HCT116 (cell line): ENCODE measurements at regions not wholly inside any gene's neighbourhood (a gene's known extent, or its start where the extent isn't known, plus 50 kb on each side); places are given as distances from the start of the nearest gene placed in this dataset.

Experiments
- ATAC-seq: fragments of 200-7000 bp; cut with Tn5 transposase; 2 replicates; pipeline ENCODE4 v1.9.1; 2020; ENCODE audit warnings: mild to moderate bottlenecking, moderate library complexity
- BruUV-seq: library from RNA; stranded (reverse); fragments of 400-500 nt; replicated peaks from 2 replicates; lab custom pipeline; 2021; lab: Mats Ljungman, UMichigan
- CTCF ChIA-PET: fragments of 300-600 bp; sonication (Branson Sonifier 250); formaldehyde crosslinking; loops from one replicate; lab custom pipeline; 2021; ENCODE audit warnings: antibody characterized with exemption; lab: Charles Lee
- POLR2A ChIA-PET: fragments of 300-600, 350-600 bp; sonication (Branson Sonifier 250); formaldehyde crosslinking; loops from one replicate; lab custom pipeline; 2021; ENCODE audit warnings: antibody characterized with exemption; lab: Charles Lee
- RAD21 ChIA-PET, 2 experiments: fragments of 300-600 bp; sonication (Branson Sonifier 250); formaldehyde crosslinking; loops; one replicate each; lab custom pipeline; 2023; ENCODE audit warnings: low total read pairs in 2 of 2; ENCODE audit not compliant: uncharacterized antibody in 2 of 2, unreplicated experiment in 2 of 2, low non-redundant PET in 1 of 2; lab: Charles Lee
- DNase-seq: peaks from one replicate; pipeline ENCODE4 v3.0.0-alpha.2; 2010; ENCODE audit warnings: low read depth, low spot score
- H2AFZ ChIP-seq: fragments of 200-600 bp; shearing (Covaris generic), sonication (generic); 2 replicates; pipeline ENCODE4 v1.6.1; 2017; ENCODE audit warnings: low read depth, mixed run types, mixed read lengths, antibody characterized with exemption, low read length; ENCODE audit not compliant: poor library complexity, severe bottlenecking
- H3K27ac ChIP-seq: 2 replicates; pipeline ENCODE4 v1.5.1; 2012; ENCODE audit warnings: low read depth, low read length
- H3K27me3 ChIP-seq: fragments of 200-600 bp; sonication (generic); 2 replicates; pipeline ENCODE4 v1.6.1; 2016; ENCODE audit warnings: mixed run types, low read length, mixed read lengths; ENCODE audit not compliant: insufficient read depth
- H3K36me3 ChIP-seq, 2 experiments: fragments of 200-500 bp in 1 of 2; fragments of 200-600 bp in 1 of 2; sonication (Bioruptor generic) in 1 of 2; sonication (generic) in 1 of 2; 2 replicates each; pipeline versions ENCODE4 v1.5.1 to v1.6.1; 2014 to 2016; ENCODE audit warnings: low read length in 2 of 2, inconsistent platforms in 1 of 2, mixed read lengths in 1 of 2, mixed run types in 1 of 2; ENCODE audit not compliant: insufficient read depth in 2 of 2, control insufficient read depth in 1 of 2
- H3K4me1 ChIP-seq, 2 experiments: fragments of 200-600 bp in 1 of 2; sonication (generic) in 1 of 2; 2 replicates each; pipeline versions ENCODE4 v1.5.1 to v1.6.1; 2012 to 2017; ENCODE audit warnings: low read length in 2 of 2, inconsistent platforms in 1 of 2, mild to moderate bottlenecking in 1 of 2, mixed read lengths in 1 of 2, mixed run types in 1 of 2, moderate library complexity in 1 of 2; ENCODE audit not compliant: insufficient read depth in 2 of 2, control insufficient read depth in 1 of 2
- H3K4me2 ChIP-seq: fragments of 200-600 bp; sonication (generic); 2 replicates; pipeline ENCODE4 v1.6.1; 2017; ENCODE audit warnings: mixed run types, low read length, mixed read lengths
- H3K4me3 ChIP-seq, 2 experiments: fragments of 200-600 bp in 1 of 2; sonication (generic) in 1 of 2; replicated peaks in 1 of 2; 2 replicates each; pipeline ENCODE4 v1.5.1; 2011 to 2016; ENCODE audit warnings: low read length in 2 of 2, control low read depth in 1 of 2, low read depth in 1 of 2, mild to moderate bottlenecking in 1 of 2, mixed read lengths in 1 of 2, mixed run types in 1 of 2
- H3K79me2 ChIP-seq: fragments of 200-600 bp; sonication (generic); 2 replicates; pipeline ENCODE4 v1.6.1; 2017; ENCODE audit warnings: mild to moderate bottlenecking, mixed run types, low read length, moderate library complexity, mixed read lengths; ENCODE audit not compliant: insufficient read depth
- H3K9ac ChIP-seq: fragments of 200-600 bp; sonication (generic); 2 replicates; pipeline ENCODE4 v1.6.1; 2016; ENCODE audit warnings: low read length, mixed read lengths
- H3K9me2 ChIP-seq: fragments of 200-600 bp; sonication (generic), shearing (Covaris generic); 2 replicates; pipeline ENCODE4 v1.6.1; 2017; ENCODE audit warnings: mixed run types, mild to moderate bottlenecking, moderate library complexity; ENCODE audit not compliant: insufficient read depth
- H3K9me3 ChIP-seq, 2 experiments: fragments of 200-500 bp in 1 of 2; fragments of 200-600 bp in 1 of 2; sonication (Bioruptor generic) in 1 of 2; sonication (generic) in 1 of 2; 2 replicates each; pipeline ENCODE4 v1.6.1; 2014 to 2017; ENCODE audit warnings: low read length in 2 of 2, mixed read lengths in 2 of 2, inconsistent platforms in 1 of 2, low read depth in 1 of 2, mild to moderate bottlenecking in 1 of 2, mixed run types in 1 of 2, moderate library complexity in 1 of 2; ENCODE audit not compliant: control insufficient read depth in 1 of 2, insufficient read depth in 1 of 2
- H4K20me1 ChIP-seq: fragments of 200-600 bp; sonication (generic), shearing (Covaris generic); 2 replicates; pipeline ENCODE4 v1.6.1; 2017; ENCODE audit warnings: mixed run types, mild to moderate bottlenecking, moderate library complexity; ENCODE audit not compliant: insufficient read depth
- ATF3 ChIP-seq: IDR thresholded peaks from 2 replicates; pipeline ENCODE4 v1.6.1; 2012
- CBX3 ChIP-seq: IDR thresholded peaks from 2 replicates; pipeline ENCODE4 v1.6.1; 2012; ENCODE audit warnings: low read depth
- CEBPB ChIP-seq: IDR thresholded peaks from 2 replicates; pipeline ENCODE4 v1.6.1; 2012; ENCODE audit warnings: low read depth
- CTCF ChIP-seq, 3 experiments: fragments of 200-600 bp in 1 of 3; sonication (generic) in 1 of 3; IDR thresholded peaks in 2 of 3; conservative IDR thresholded peaks in 1 of 3; 2 replicates each; pipeline ENCODE4 v1.5.1; 2012 to 2017; ENCODE audit warnings: low read depth in 2 of 3, low read length in 2 of 3, antibody characterized with exemption in 1 of 3, borderline replicate concordance in 1 of 3, control low read depth in 1 of 3, mild to moderate bottlenecking in 1 of 3, mixed read lengths in 1 of 3, mixed run types in 1 of 3, moderate library complexity in 1 of 3; ENCODE audit not compliant: insufficient read depth in 1 of 3
- EGR1 ChIP-seq: IDR thresholded peaks from 2 replicates; pipeline ENCODE4 v1.6.1; 2012; ENCODE audit warnings: low read depth
- EZH2 ChIP-seq: fragments of 200-600 bp; sonication (generic); IDR thresholded peaks from 2 replicates; pipeline ENCODE4 v1.6.1; 2017; ENCODE audit warnings: antibody characterized with exemption, mixed run types
- EZH2phosphoT487 ChIP-seq: fragments of 200-600 bp; IDR thresholded peaks from 2 replicates; pipeline ENCODE4 v1.6.1; 2018; ENCODE audit warnings: antibody characterized with exemption, borderline replicate concordance
- JUND ChIP-seq: IDR thresholded peaks from 2 replicates; pipeline ENCODE4 v1.6.1; 2012
- MAX ChIP-seq: IDR thresholded peaks from 2 replicates; pipeline ENCODE4 v1.6.1; 2012
- POLR2A ChIP-seq: IDR thresholded peaks from 2 replicates; pipeline ENCODE4 v1.7.0; 2011; ENCODE audit warnings: borderline replicate concordance; ENCODE audit not compliant: insufficient read depth, insufficient read length; ENCODE audit errors: extremely low read depth
- POLR2AphosphoS5 ChIP-seq: IDR thresholded peaks from 2 replicates; pipeline ENCODE4 v1.6.1; 2011; ENCODE audit warnings: mild to moderate bottlenecking, low read depth, low read length, moderate library complexity
- RAD21 ChIP-seq: IDR thresholded peaks from 2 replicates; pipeline ENCODE4 v1.6.1; 2012; ENCODE audit warnings: low read depth, mild to moderate bottlenecking
- REST ChIP-seq: IDR thresholded peaks from 2 replicates; pipeline ENCODE4 v1.6.1; 2012; ENCODE audit warnings: low read depth
- SIN3A ChIP-seq: IDR thresholded peaks from 2 replicates; pipeline ENCODE4 v1.6.1; 2012; ENCODE audit warnings: low read depth
- SP1 ChIP-seq: IDR thresholded peaks from 2 replicates; pipeline ENCODE4 v1.6.1; 2012; ENCODE audit warnings: low read depth
- YY1 ChIP-seq: IDR thresholded peaks from 2 replicates; pipeline ENCODE4 v1.6.1; 2011; ENCODE audit warnings: low read length, low read depth, moderate library complexity, mild to moderate bottlenecking; ENCODE audit not compliant: insufficient replicate concordance; ENCODE audit errors: extremely low read depth
- ZBTB33 ChIP-seq: IDR thresholded peaks from 2 replicates; pipeline ENCODE4 v1.6.1; 2011; ENCODE audit warnings: mild to moderate bottlenecking, low read length, moderate library complexity; ENCODE audit not compliant: insufficient replicate concordance; ENCODE audit errors: extremely low read depth
- ZFX ChIP-seq: fragments of 450-650 bp; IDR thresholded peaks from 2 replicates; pipeline ENCODE4 v1.6.1; 2017
- ZNF274 ChIP-seq: fragments of 200-500 bp; sonication (Bioruptor generic); IDR thresholded peaks from 2 replicates; pipeline ENCODE4 v1.6.1; 2014; ENCODE audit warnings: mild to moderate bottlenecking, low read depth, low read length, inconsistent platforms
- intact Hi-C: fragments of 100-400 bp; cut with micrococcal nuclease; formaldehyde crosslinking; loops from 2 replicates; pipeline ENCODE4 v1.10.0; 2022

- Histone ChIP-seq H3K4me2 (peak overlapping the region; percentile 63), H3K9ac (no peak overlapping the region), H4K20me1 (no peaks in the 10 kb centered on the region), H2AFZ (peak overlapping the region; percentile 72), H3K9me3 (no peaks in the 10 kb centered on the region), H3K27me3 (no peaks in the 10 kb centered on the region), H3K4me3 (peak overlapping the region; percentile 27 to 33; a peak in 3 of 4 replicates), H3K27ac (peak overlapping the region; percentile 21; the same call in 1 of the 2 replicates), H3K79me2 (no peaks in the 10 kb centered on the region), H3K4me1 (peaks cover 8% of the 10 kb centered on the region in 2 experiments; a peak in 3 of 4 replicates), H3K36me3 (no peaks in the 10 kb centered on the region), H3K9me2 (no peaks in the 10 kb centered on the region)
- intact Hi-C loops = loop anchor here (1.0 to 10.0 kb wide), 5 partner anchors 176 to 524 kb away; partner anchors contain the start of gene ZC3H12C
- ChIA-PET RAD21 (interaction anchor here in 1 of 2 experiments (0.7 to 1.0 kb wide), 2 partner anchors 175 to 438 kb away, joined by 4 read pairs; no protein-coding TSS in a partner anchor), POLR2A (interaction anchor here (1.0 kb wide), 1 partner anchor 175 kb away, joined by 4 read pairs; no protein-coding TSS in a partner anchor), CTCF (interaction anchor here (0.6 to 1.7 kb wide), 17 partner anchors 9 to 524 kb away, joined by 3 to 42 read pairs (median 3); partner anchors contain the start of gene FDX1)
- ATAC-seq (peak; percentile 94), DNase-seq (peak; percentile 85)
- BruUV-seq = no TSS peak
- no peak for TF ChIP-seq EZH2phosphoT487
- no peak; the same call in 1 of the 2 replicates for TF ChIP-seq CEBPB
- TF ChIP-seq MAX = peak; percentile 36; the same call in 1 of the 2 replicates
- TF ChIP-seq CTCF (IDR thresholded peaks at IDR 0.05 in 2 of 3, conservative IDR thresholded peaks at IDR 0.05 in 1 of 3; ENCODE audit: borderline replicate concordance in 1 of 3, insufficient read depth in 1 of 3, low read depth in 2 of 3, low read length in 2 of 3) = peak; percentile 79 to 93 (median 92)
- TF ChIP-seq EZH2 = no peak
- TF ChIP-seq POLR2AphosphoS5 = no peak; the same call in 1 of the 2 replicates
- TF ChIP-seq YY1 = peak; percentile 65
- peak; percentile 94 for TF ChIP-seq RAD21
- peak; percentile 11; the same call in 1 of the 2 replicates for TF ChIP-seq SP1
- TF ChIP-seq ATF3 = no peak
- no peak for TF ChIP-seq ZNF274
- TF ChIP-seq POLR2A = no peak
- peak; percentile 63 for TF ChIP-seq SIN3A
- TF ChIP-seq ZFX = no peak
- TF ChIP-seq REST = no peak
- no peak for TF ChIP-seq JUND
- no peak for TF ChIP-seq EGR1
- peak; percentile 58; the same call in 1 of the 2 replicates for TF ChIP-seq CBX3
- no peak for TF ChIP-seq ZBTB33
Measured at GRCh38 chr11:110376711-110377324, 52.9 kb upstream of the FDX1 start.
